ENCODE measurements at regions not wholly inside any gene's neighbourhood (a gene's known extent, or its start where the extent isn't known, plus 50 kb on each side); places are given as distances from the start of the nearest gene placed in this dataset.

GRCh38 chr4:101515566-101515965 lies 168.2 kb upstream of the PPP3CA start:
- SMC1A ChIA-PET (ENCODE audit: uncharacterized antibody, unreplicated experiment) = no interaction called here
- H3K27ac ChIP-seq (ENCODE audit: control insufficient read depth, insufficient read depth) = no peak overlapping the region
- H4K20me1 ChIP-seq (ENCODE audit: control insufficient read depth, insufficient read depth) = no peaks in the 10 kb centered on the region; the same call in 1 of the 2 replicates
- no peak for FAIRE-seq
- H3K27me3 ChIP-seq (replicated peaks in 1 of 2; ENCODE audit: control insufficient read depth in 2 of 2, insufficient read depth in 2 of 2, low read length in 1 of 2) = no peaks in the 10 kb centered on the region
- DNase-seq (ENCODE audit: low read depth, low spot score) = no peak
- POLR2A ChIA-PET = no interaction called here
- H3K9me3 ChIP-seq (replicated peaks; ENCODE audit: control insufficient read depth, insufficient read depth, low read length) = no peaks in the 10 kb centered on the region
- no peak overlapping the region for H3K4me2 ChIP-seq (ENCODE audit: control insufficient read depth, insufficient read depth)
- no peaks in the 10 kb centered on the region for H3K36me3 ChIP-seq (ENCODE audit: control insufficient read depth in 2 of 2, insufficient read depth in 2 of 2, low read length in 1 of 2)
- no peak overlapping the region for H2AFZ ChIP-seq (ENCODE audit: control insufficient read depth, low read depth, low read length)
- TF ChIP-seq CHD4 (IDR thresholded peaks at IDR 0.05) (no peak), ZNF24 (IDR thresholded peaks at IDR 0.05) (no peak), BACH1 (IDR thresholded peaks at IDR 0.05; ENCODE audit: borderline replicate concordance) (no peak), STAT3 (IDR thresholded peaks at IDR 0.05; ENCODE audit: low read depth, low read length) (no peak), NFIC (IDR thresholded peaks at IDR 0.05; ENCODE audit: low read depth, low read length) (no peak), ZBED1 (IDR thresholded peaks at IDR 0.05; ENCODE audit: borderline replicate concordance) (no peak), ZNF687 (IDR thresholded peaks at IDR 0.05) (no peak), HSF1 (IDR thresholded peaks at IDR 0.05; ENCODE audit: low read depth, low read length) (no peak), ZNF622 (IDR thresholded peaks at IDR 0.05) (no peak), RUNX3 (IDR thresholded peaks at IDR 0.05; ENCODE audit: low read length) (no peak), TARDBP (IDR thresholded peaks at IDR 0.05; ENCODE audit: borderline replicate concordance) (no peak)
- H3K79me2 ChIP-seq (ENCODE audit: control insufficient read depth, insufficient read depth, low read length) = no peaks in the 10 kb centered on the region
- H3K4me1 ChIP-seq (ENCODE audit: control insufficient read depth, insufficient read depth, low read length) = no peaks in the 10 kb centered on the region
- CTCF ChIA-PET = no interaction called here
- in situ Hi-C loops (cut with MboI) (no loop called here), intact Hi-C loops (cut with micrococcal nuclease; ENCODE audit: unreplicated experiment) (no loop called here)
- no peak overlapping the region for H3K9ac ChIP-seq (ENCODE audit: control insufficient read depth, insufficient read depth, low read length)
- H3K4me3 ChIP-seq = no peak overlapping the region
- ATAC-seq = no peak
- RAD21 ChIA-PET (ENCODE audit: unreplicated experiment) = no interaction called here
- no TSS peak for BruUV-seq (replicated peaks)
